Right renal pelvis (tissue), 4 donors: ENCODE measurements at regions not wholly inside any gene's neighbourhood (a gene's known extent, or its start where the extent isn't known, plus 50 kb on each side); places are given as distances from the start of the nearest gene placed in this dataset.
"Not testable (repeated sequence)": the region's sequence is repeated elsewhere in the genome, so short reads cannot be mapped to it uniquely, and the experiment has no call there.

Experiments
- DNase-seq, 4 donors: peaks; one replicate each; pipeline ENCODE4 v3.0.0-alpha.2; 2013; ENCODE audit warnings: low read depth in 4 of 4, low spot score in 3 of 4, missing footprints in 1 of 4

DNA sequence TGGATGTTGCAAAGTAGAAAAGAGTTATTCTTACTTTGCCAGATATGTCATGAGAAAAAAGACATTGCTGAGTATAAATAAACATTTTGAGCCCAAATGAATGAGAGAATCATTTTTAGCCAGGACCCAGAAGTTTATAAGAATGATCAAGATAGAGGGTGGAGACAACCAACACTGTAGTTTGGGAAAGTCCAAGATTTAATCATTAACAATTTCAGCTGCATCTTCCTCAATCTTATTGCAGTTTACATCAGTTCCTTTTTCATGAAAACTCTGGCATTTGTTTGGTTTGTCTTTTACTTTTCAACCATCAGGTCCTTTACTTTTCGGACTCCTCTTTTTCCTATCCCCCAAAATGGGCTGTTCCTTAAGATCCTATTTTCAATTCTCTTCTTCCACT is 645.9 kb downstream of the ANKRD50 start:
- no peak for DNase-seq

DNA sequence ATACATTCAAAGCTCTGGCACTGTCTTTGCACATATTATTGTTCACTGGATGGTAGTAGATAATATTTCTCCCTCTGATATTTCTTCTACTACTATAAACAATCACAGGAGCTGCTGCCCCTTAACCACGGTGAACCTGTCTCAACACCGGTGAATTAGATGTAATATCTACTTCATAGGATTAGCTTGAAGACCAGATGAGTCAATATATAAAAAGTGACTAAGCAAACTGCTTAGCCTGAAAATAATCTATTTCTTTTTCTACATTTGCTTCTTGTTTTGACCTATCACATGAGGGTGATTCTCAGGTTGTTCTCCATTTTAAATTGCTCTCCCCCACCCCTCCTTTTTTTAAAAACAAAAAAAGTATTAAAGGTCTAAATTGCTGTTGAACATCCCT is 645.5 kb downstream of the ANKRD50 start:
- DNase-seq, result no peak

DNA sequence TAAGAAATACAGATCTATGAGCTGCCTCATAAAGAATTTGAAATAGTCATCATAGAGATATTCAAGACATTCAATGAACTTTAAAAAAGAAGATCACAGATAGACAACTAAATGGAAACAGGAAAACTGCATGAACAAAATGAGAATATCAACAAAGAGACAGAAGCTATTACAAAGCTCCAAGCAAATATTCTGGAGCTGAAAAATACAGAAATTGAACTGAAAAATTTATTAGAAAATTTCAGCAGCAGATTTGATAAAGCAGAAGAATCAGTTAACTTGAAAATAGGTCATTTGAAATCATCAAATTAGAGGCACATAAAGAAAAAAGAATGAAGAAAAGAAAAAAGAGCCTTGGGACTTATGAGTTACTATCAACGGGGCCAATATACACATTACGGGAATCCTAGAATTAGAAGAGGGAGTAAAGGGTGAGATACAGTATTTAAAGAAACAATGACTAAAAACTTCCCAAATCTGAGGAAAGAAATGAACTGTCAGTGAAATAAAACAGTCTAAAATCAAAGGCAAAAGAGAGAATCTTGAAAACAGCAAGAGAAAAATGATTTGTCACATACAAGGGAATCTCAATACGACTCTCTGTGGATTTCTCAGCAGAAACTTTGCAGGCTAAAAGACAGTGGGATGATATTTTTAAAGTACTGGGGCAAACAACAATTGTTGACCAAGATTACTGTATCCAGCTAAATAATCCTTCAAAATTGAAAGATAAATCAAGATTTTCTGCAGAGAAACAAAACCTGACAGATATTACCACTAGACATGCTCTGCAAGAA is 641.6 kb downstream of the ANKRD50 start:
- no peak for DNase-seq

DNA sequence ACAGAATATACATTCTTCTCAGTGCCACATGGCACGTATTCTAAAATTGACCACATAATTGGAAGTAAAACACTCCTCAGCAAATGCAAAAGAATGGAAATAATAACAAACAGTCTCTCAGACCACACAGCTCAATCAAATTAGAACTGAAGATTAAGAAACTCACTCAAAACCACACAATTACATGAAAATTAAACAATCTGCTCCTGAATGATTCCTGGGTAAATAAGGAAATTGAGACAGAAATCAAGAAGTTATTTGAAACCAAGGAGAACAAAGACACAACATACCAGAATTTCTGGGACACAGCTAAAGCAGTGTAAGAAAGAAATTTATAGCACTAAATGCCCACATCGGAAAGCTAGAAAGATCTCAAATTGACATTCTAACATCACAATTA is 637.3 kb downstream of the ANKRD50 start:
- DNase-seq, result not testable (repeated sequence)

DNA sequence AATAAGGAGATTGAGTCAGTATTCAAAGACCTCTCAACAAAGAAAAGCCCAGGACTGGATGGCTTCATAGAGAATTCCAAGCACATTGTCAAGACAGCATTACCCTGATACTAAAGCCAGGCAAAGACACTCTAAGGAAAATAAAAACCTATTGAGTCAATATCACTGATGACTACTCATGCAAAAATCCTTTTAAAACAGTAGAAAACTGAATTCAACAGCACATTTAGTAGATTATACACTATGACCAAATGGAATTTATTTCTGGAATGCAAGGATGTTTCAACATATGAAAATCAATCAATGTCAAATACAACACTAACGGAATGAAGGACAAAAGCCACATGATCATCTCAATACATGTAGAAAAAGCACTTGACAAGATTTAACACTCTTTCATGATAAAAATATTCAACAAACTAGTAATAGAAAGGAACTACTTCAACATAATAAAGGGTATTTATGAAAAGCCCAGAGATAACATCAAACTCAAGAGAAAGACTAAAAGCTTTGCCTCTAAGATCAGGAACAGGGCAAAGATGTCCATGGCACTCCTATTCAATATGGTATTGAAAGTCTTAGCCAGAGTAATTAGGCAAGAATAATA is 633.3 kb downstream of the ANKRD50 start:
- DNase-seq, result no peak

DNA sequence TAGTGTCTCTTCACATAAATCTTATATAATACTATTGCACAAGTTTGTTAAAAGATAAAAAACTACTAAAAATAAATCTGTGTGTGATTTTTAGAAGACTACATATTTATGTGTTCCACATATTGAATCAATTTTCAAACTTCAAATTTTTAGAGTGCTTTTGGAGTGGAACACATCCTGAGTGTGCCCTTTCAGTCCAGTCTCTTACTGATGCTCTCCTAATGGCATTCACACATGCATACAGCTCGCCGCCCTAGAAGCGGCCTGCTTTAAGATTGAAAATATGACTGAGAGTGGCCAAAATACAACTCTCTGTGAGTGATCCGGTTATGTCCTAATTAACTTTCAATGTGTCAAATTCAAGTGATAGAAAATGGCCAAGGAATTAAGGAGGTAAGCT is 628.8 kb downstream of the ANKRD50 start:
- DNase-seq, result no peak

DNA sequence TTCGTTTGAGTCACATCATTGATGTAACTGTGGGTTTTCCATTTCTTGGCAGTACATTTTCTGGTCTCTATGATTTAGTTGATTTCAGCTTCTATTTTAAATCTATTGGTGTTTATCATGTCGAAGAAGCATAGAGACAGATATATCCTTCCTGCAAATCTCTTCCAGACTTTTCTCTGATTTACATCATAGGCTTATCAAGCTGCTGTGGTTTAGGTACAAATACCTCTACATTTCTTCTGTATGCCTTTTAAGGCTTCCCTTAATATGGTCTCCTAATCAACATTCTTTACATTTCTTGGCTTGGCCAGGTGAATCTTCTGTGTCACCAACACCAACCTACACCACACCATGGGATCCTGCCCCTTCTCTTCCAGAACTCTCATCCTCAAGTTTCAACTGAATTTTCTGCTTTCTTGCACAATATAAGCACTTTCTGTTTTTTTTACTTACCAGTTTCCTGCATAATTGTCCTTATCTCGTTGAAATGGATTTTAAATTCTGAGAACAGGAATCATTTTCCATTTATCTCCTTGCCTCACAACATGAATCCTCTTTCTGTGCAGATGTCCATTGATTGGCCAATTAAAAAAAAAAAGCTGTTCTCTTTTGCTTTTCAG is 626.9 kb downstream of the ANKRD50 start:
- no peak for DNase-seq

DNA sequence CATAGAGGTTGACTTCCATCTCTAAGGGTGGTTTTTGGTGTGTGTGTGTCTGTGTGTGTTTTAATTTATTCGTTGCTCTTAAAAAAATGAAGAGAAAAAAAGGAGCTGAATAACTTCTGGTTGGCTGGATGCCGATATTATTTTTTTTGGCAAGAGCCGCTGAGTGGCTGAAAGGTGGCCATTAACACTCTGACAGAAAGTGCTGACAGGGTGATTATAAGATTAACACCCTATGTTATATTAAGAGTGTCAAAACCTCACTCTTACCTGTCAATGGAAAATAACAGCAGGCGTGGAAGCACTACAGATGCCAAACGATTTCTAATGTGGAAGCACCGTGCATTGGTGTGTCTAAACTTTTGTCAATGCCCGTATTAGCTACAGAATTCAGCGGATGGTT is 622.5 kb downstream of the ANKRD50 start:
- no peak for DNase-seq

DNA sequence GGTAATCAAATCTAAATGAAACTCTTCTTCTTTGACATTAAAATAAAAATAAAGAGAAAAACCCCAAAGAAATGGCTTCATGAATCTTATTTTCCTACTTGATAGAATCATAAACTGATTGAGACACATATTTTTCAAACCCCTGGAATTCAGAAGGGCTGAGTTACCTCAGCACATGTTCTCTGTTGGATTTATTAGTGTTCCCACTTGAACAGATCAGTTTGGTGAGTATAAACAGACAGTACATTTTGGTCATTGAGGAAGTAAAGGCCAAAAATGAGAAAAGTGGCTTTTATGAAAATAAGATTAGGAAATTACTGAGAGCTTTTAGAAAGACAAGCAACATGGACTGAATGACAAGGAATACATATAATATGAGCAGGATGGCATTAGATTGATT is 620.4 kb downstream of the ANKRD50 start:
- no peak for DNase-seq

DNA sequence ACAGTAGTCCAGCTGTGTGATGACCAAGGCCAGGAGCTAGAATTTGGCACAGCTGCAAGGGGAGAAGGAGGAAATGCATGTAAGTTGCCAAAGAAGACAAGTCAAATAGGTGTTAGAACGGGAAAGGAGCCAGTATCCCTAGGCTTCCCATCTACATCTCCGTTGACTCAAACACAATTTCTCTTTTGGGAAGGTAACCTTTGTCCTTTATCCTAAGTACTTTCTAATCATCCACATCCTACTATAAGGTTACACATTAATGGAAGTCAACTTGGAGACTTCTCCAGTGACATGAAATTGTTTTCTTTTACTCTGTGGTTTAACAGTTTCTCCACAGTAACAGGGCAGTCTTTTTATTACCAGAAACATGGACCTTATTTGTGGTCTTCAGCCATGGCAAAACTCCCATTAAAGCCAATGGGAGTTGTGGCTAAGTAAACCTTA is 620.0 kb downstream of the ANKRD50 start:
- DNase-seq, result no peak

DNA sequence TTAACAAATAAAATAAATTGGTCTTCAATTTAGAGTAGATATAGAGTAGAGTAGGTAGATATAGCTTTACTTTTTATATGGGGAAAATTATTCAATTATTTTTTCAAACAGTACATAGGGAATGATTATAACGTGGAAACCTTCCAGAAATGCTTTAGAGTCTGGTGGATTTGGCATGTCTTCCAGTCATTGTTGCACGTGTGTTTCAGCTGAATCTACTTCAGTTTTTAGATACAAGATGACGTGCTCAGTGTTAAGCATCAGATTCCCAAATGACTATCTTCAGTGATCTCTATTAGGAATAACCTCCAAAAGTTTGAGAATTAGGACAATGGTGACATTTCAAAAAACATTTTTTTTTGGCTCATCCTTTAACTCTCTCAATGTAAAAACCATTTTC is 616.9 kb downstream of the ANKRD50 start:
- DNase-seq, result no peak

DNA sequence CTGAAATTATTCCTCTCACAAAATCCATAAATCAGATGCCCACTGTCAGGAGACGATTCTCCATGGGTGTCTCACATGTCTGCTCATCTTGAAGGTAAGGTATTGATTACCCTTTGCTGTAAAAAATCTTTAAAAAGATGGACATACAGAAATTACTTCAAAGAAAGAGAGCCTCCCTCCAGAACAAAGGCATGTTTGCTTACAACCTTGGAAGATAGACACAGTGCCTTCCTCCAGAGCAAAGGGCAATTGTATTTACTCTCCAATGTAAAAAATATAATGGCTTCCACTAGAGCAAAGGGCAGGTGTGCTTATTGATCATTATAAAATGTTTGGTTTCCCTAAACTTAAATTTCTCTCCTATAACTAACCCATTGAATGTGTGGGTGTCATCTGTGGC is 616.2 kb downstream of the ANKRD50 start:
- DNase-seq, result no peak

DNA sequence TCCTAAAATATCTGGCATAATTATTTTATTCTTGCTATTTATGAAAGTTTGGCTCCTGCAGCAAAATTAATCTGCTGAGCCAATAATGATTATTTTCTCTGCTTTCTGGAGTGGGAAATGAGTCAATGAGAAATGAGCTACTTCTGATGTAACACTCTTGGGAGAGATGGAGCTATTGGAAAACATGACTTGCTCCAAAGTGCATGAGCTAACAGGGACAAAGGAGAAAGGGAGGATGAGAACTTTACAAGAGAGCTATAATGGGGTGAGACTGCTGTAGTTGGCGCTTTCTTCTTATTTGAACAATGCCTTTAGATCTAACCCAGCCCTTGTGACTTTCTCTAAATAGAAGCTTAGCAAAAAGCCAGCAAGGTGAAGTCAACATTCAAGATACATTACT is 615.1 kb downstream of the ANKRD50 start:
- no peak for DNase-seq

DNA sequence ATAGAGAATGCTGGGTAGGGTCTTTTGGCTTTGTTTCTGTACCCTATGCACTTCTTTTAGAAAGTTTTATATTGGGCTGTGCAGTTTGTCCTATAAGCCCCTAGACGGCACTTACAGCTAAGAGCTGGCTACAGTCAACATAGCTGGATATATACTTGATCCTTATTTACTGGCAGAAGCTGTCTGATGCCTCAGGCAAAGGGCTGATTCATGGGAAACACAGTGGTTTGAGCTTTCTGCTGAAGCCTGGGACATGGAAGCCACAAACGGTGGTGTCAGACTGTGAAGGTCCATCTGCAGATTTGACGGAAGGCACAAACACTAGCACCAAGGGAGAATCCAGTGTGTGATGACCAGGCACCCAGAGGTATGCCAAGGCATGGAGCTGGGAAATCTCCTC is 608.4 kb downstream of the ANKRD50 start:
- DNase-seq, result no peak

DNA sequence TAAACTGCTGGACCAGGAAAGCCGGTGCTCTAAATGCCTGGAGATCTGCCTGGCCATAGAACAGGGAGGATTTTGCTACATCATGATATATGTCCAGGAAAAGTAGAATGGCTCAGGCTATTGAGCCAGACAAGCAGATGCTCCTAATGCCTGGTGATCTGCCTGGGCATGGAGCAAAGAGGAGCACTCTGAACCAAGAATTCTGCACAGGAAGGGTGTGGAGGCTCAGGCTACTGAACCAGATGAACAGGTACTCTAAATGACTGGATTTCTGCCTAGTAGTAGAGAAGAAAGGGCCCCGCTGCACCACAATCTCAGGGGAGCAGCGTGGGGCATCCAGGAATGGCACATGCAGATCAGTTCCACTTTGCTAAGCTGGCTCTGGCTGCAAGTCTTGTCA is 607.9 kb downstream of the ANKRD50 start:
- no peak for DNase-seq

DNA sequence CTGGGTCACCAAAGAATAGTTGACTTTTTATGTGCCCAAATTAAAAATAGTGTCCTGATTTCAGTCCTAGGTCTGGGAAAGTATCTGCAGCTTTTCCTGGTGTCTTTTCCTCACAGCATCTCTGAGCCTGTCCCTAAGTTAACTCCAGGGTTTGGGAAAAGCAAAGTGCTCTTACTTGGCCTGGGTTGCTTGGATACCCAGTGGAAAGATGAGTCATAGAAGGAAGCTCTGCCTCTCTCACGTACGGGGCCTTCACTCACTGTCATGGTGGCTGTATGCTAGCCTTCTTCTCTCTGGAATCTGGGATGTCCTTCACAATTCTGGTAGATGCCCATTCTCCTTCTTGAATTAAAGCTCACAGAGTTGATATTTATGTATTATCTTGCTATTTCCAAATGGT is 607.3 kb downstream of the ANKRD50 start:
- no peak for DNase-seq

DNA sequence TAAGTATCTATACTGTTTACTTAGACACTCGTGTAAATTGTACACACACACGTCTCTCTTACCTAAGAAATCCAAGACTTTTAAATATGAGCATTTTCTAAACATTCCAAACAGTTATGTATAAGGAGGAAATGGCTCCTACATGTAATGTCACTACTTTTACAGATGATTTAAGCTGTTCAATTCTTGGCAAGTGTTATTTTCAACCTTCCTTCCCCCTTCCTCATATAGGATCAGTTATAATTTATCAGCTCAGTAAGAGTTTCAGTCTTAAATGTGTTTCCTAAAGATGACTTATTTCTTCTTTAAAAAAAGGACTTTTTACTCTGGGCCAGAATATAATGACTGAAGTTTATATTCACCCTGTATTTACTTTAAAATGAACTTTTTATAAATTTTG is 601.1 kb downstream of the ANKRD50 start:
- DNase-seq, result no peak

DNA sequence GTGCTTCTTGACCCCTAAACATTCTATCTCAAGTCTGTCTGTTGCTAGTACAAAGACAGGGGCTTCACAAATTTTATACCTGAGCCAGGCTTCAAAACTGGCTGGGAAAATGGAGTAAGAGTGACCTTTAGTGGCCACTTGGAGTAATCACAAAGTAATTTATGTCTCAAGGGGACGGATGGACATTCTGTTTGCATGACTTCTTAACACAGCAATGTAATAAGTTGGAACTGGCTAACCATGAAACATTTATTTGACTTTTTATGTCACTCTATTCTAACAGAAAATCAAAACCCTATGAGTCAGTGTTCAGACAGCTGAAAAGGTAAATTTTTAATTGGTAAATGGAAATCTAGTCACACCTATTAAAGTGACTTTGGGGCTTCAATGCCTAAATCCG is 600.6 kb downstream of the ANKRD50 start:
- DNase-seq, result peak; percentile 46 to 69 (median 50)

DNA sequence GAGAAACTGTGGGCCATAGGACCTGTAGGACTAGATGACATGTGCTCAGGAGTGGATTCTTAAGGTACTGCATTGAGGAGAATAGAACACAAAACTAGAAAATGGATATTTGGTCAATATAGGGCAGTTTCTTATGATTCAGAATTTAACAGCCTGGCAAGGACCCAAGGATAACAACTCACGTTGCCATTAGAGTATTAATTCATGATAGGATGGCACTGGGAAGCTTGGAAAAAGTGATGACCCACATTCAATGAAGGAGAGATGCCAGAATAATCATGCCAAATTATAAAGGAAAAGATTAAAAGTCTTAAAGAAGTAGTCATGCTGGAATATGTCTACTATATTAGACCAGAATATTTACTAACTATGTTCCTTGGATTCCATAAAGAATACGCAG is 594.5 kb downstream of the ANKRD50 start:
- no peak for DNase-seq

DNA sequence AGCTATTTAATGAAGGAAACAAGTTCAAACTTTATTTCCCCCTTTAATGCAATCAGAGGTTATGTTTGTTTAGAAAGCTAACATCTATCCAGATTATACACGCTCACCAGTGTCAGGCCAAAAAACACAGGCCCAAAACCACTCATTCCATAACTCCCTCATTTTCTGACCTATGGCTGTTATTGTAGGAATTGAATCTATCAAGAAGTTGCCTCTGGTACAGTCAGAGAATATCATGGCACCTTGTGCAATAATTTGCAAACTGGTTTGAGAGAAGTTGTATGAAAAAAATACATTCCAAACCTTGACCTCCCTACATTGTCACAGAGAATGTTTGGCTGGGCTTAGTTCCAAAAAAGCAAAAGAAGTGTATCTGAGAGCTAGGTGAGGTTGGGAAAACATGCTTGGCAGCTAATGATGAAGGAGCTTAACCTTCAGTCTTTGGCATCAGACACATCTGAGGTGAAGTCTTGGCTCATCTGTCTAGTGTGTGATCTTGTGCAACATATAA is 591.0 kb downstream of the ANKRD50 start:
- DNase-seq, result no peak

DNA sequence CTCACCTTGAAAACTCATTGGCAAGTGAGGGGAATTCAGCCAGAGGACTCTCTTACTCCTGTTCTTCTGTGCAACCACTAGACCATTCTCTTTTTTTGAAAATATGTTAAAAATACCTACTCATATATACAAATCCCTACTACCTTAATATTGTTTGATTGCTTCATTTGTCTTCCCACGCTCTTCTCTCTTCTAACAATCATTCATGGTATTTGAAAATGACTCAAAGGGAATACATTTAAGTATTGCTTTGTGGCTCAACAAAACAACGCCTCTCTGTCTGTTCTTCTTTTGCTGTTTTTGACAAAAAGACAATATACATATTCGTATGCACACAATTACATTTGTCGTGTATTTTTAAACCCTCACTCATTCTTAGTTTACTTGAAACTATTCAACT is 589.4 kb downstream of the ANKRD50 start:
- no peak for DNase-seq

DNA sequence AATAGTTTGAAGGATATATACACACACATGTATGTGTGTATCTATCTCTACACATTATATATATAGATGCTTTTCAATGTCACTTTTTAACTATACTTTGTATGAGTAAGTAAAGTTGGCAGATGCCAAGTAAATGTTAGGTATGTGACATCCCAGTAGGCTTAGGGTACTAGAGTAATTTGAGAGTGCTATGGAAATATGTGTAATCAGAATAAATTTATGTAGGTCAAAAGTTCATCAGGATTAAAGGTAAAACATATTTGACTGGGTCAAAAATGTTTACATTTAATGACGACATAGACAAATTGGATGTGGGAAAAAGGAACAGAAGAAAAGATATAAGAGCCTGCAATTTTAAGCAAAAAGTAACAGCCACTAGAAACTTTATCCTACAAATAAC is 588.8 kb downstream of the ANKRD50 start:
- no peak for DNase-seq
